ENCODE measurements at regions not wholly inside any gene's neighbourhood (a gene's known extent, or its start where the extent isn't known, plus 50 kb on each side); places are given as distances from the start of the nearest gene placed in this dataset.
A peak's percentile ranks its signal among the peaks of the same experiment; 100 is the strongest.

DNA sequence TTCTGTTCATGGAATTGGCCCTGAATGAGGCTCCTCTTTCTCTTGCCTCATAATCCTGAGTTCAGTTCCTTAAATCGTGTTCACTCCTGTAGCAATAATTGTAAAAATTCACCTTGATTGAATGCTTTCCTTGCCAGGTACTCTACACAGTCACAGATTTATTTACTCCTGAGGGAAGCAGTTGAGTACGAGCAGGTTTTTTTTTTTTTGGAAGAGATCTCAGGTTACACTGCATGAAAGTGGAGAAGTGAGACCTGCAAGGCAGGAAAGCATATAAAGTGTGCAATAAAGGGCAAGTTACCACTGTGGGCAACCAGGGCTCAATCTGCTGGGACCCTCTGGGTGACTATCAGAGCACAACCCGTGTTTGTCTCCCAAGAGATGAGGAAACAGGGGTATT, 93.0 kb upstream of the DOK5 start:
- TF ChIP-seq, protein P1, sequence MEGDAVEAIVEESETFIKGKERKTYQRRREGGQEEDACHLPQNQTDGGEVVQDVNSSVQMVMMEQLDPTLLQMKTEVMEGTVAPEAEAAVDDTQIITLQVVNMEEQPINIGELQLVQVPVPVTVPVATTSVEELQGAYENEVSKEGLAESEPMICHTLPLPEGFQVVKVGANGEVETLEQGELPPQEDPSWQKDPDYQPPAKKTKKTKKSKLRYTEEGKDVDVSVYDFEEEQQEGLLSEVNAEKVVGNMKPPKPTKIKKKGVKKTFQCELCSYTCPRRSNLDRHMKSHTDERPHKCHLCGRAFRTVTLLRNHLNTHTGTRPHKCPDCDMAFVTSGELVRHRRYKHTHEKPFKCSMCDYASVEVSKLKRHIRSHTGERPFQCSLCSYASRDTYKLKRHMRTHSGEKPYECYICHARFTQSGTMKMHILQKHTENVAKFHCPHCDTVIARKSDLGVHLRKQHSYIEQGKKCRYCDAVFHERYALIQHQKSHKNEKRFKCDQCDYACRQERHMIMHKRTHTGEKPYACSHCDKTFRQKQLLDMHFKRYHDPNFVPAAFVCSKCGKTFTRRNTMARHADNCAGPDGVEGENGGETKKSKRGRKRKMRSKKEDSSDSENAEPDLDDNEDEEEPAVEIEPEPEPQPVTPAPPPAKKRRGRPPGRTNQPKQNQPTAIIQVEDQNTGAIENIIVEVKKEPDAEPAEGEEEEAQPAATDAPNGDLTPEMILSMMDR (IDR thresholded peaks at IDR 0.05; ENCODE audit: low read depth): no peak

DNA sequence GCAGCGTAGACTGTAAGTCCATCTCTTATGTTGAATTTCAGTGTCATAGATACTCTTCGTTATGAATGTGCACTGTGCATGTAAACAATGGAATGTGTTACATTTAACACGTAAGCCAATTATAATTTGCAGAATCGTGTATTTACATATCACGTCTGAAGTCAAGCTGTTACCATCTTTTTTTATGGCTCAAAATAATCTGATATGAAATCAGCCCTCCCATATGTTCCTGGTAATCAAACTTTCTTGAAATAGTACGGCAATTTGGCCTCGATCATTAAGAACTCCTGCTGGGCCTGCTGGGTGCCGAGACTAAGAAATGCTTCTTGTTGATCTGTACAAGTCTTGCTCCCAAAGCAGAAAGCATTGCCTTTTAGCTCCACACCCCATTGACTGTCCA, 89.6 kb upstream of the DOK5 start:
- TF ChIP-seq, protein P1 (IDR thresholded peaks at IDR 0.05; ENCODE audit: low read depth): no peak

DNA sequence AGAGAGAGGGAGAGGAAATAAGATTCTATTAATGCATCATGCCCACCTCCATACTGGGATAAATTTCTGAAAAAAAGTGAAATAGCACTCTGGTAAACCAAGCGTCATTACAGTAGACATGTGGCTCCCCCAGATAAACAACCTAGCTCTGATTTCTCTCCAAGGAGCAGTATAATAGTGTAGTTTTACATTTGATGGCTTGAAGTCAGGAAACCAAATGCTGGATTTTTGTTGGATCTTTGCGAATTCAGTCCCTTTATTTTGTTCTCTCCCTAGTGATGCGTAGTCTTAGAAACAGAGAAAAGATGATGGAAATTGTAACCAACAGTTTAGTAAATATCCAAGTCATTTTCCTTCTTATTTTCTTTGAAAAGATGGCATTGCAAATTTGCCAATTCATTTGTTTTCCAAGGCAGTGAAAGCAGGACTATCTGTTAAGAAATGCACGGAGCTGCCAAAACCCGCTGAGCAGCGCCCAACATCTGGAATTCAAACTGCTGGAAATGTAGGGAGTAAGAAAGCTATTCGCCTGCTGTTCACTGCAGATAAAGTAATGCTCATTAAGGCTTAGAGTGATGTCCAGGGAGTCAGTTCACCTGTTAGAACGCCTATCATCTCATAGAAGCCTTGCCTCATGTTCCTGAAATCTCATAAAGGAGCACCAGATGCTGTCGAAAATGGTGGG, 85.7 kb upstream of the DOK5 start:
- TF ChIP-seq, protein P1 (IDR thresholded peaks at IDR 0.05; ENCODE audit: low read depth): peak; percentile 60

DNA sequence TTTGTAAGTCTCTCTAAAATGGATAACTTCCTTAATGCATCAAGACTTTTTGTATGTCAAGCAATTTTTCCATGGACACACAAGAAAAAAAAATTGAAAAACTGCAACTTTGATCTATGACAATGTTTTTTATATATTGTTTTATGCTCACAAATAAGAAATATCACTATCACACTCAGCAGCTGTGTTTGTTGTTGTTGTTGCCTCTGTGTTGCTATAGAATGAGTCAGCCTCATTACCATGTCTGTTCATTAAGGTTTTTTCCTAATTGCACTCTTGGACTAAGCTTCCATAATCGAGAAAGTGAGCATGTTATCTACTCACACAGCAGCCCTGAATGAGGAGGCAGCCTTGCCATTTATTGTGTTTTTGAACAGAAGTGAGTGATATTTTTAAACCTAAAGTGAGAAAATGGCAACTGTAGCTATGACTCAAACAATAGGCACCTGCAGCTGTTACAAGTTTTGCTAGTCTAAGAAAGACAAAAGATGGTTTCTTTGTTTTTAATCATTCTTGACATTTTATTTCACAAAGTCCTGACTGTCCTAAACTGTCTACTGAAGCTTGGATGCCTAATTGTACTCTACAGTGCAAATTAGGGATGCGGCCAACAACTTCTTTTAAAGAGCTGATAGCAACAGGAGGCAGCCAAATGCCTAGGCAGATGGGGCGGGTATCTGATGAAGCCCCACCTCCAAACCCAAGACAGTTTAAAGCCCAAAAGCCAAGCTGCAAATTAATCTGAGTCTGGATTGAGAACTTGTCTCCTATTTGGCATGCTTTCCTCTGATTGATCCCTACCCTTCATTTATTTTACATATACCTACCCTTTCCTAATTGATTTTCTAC, 77.9 kb upstream of the DOK5 start:
- TF ChIP-seq, protein P1 (IDR thresholded peaks at IDR 0.05; ENCODE audit: low read depth): no peak

DNA sequence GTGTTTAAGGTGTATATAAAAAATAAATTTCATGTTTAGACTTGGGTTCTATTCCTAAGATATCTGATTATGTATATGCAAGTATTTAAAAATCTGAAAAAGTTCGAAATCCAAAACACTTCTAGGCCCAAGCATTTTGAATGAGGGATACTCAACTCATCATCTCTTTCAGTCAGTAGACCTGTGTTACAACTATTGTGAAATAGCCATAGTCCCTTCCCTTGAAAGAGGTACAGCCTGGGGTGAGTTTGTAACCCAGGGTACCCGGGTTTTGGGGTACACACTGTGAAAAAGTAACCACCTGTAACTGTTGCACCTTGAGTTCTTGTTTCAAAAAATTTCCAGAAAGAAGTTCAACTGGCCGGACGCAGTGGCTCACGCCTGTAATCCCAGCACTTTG, 76.6 kb upstream of the DOK5 start:
- TF ChIP-seq, protein P1 (IDR thresholded peaks at IDR 0.05; ENCODE audit: low read depth): no peak

DNA sequence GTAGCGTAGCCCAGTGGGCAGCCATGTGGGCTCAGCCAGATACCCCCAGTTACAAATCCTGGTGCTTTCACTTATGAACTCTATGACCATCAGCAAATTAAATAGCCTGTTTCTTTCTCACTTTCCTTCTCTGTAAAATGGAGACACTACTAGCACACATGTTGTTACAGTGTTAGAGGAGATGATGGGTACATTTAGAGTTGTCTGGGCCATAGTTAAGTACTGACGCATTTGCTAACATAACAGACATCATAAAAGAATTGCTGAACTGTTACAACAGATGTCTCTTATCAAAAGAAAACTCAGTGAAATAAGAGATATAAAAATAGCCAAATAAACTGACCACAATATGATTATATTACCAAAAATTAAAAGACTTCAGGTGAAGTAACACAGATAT, 69.9 kb upstream of the DOK5 start:
- TF ChIP-seq, protein P1 (IDR thresholded peaks at IDR 0.05; ENCODE audit: low read depth): no peak

DNA sequence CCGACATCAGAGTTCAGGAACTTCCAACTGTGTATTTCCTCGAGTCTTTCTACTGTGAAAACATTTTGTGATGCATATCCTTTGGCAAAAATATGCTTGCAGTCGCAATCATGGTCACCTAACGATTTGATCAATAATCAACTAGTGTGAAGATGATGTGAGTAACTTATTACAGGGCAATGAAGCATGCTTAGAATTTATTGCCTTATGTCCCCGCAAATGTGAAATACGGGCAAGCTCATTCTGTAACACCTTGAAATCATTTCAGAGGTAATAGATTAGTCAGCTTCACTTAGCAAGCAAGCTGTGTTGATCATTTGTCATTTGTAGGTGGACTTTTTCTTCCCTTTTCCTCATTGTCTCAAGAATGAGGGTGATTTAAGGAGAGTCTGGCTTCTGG, 67.9 kb upstream of the DOK5 start:
- TF ChIP-seq, protein P1 (IDR thresholded peaks at IDR 0.05; ENCODE audit: low read depth): no peak
